ENCODE measurements at regions not wholly inside any gene's neighbourhood (a gene's known extent, or its start where the extent isn't known, plus 50 kb on each side); places are given as distances from the start of the nearest gene placed in this dataset.

- no peaks in the 10 kb centered on the region for H3K4me1 Mint-ChIP-seq (ENCODE audit: unreplicated experiment)
- no peaks in the 10 kb centered on the region for H3K27me3 Mint-ChIP-seq (ENCODE audit: unreplicated experiment)
- H3K4me3 Mint-ChIP-seq (ENCODE audit: unreplicated experiment) = no peak overlapping the region
- H3K9me3 Mint-ChIP-seq (ENCODE audit: unreplicated experiment) = peaks cover 33% of the 10 kb centered on the region
- H3K36me3 Mint-ChIP-seq (ENCODE audit: unreplicated experiment) = no peaks in the 10 kb centered on the region
- DNase-seq (ENCODE audit: extremely low spot score, unreplicated experiment) = no peak
- H3K27ac Mint-ChIP-seq (ENCODE audit: unreplicated experiment) = no peak overlapping the region
- no peak for TF ChIP-seq CTCF (IDR thresholded peaks at IDR 0.05)
Measured at GRCh38 chr4:45099471-45099870, 373.1 kb upstream of the GNPDA2 start.

GRCh38 chr4:45094684-45095083, 368.3 kb upstream of the GNPDA2 start:
- H3K4me3 Mint-ChIP-seq (ENCODE audit: unreplicated experiment) = no peak overlapping the region
- no peak overlapping the region for H3K27ac Mint-ChIP-seq (ENCODE audit: unreplicated experiment)
- H3K4me1 Mint-ChIP-seq (ENCODE audit: unreplicated experiment) = no peaks in the 10 kb centered on the region
- TF ChIP-seq CTCF (IDR thresholded peaks at IDR 0.05) = no peak
- H3K36me3 Mint-ChIP-seq (ENCODE audit: unreplicated experiment) = no peaks in the 10 kb centered on the region
- no peaks in the 10 kb centered on the region for H3K27me3 Mint-ChIP-seq (ENCODE audit: unreplicated experiment)
- peaks cover 21% of the 10 kb centered on the region for H3K9me3 Mint-ChIP-seq (ENCODE audit: unreplicated experiment)
- DNase-seq (ENCODE audit: extremely low spot score, unreplicated experiment) = no peak

GRCh38 chr4:45082101-45082500, 355.7 kb upstream of the GNPDA2 start:
- H3K4me3 Mint-ChIP-seq (ENCODE audit: unreplicated experiment) = no peak overlapping the region
- no peaks in the 10 kb centered on the region for H3K4me1 Mint-ChIP-seq (ENCODE audit: unreplicated experiment)
- no peak for TF ChIP-seq CTCF (IDR thresholded peaks at IDR 0.05)
- H3K27ac Mint-ChIP-seq (ENCODE audit: unreplicated experiment) = no peak overlapping the region
- no peaks in the 10 kb centered on the region for H3K36me3 Mint-ChIP-seq (ENCODE audit: unreplicated experiment)
- peaks cover 17% of the 10 kb centered on the region for H3K9me3 Mint-ChIP-seq (ENCODE audit: unreplicated experiment)
- H3K27me3 Mint-ChIP-seq (ENCODE audit: unreplicated experiment) = no peaks in the 10 kb centered on the region
- no peak for DNase-seq (ENCODE audit: extremely low spot score, unreplicated experiment)

- TF ChIP-seq CTCF (IDR thresholded peaks at IDR 0.05) = no peak
- H3K27ac Mint-ChIP-seq (ENCODE audit: unreplicated experiment) = no peak overlapping the region
- H3K4me3 Mint-ChIP-seq (ENCODE audit: unreplicated experiment) = no peak overlapping the region
- H3K4me1 Mint-ChIP-seq (ENCODE audit: unreplicated experiment) = no peaks in the 10 kb centered on the region
- H3K9me3 Mint-ChIP-seq (ENCODE audit: unreplicated experiment) = peaks cover 14% of the 10 kb centered on the region
- no peaks in the 10 kb centered on the region for H3K36me3 Mint-ChIP-seq (ENCODE audit: unreplicated experiment)
- no peaks in the 10 kb centered on the region for H3K27me3 Mint-ChIP-seq (ENCODE audit: unreplicated experiment)
- no peak for DNase-seq (ENCODE audit: extremely low spot score, unreplicated experiment)
Measured at GRCh38 chr4:45079616-45080015, 353.3 kb upstream of the GNPDA2 start.

GRCh38 chr4:45078201-45078600, 351.8 kb upstream of the GNPDA2 start:
- H3K9me3 Mint-ChIP-seq (ENCODE audit: unreplicated experiment) = peaks cover 6% of the 10 kb centered on the region
- H3K27ac Mint-ChIP-seq (ENCODE audit: unreplicated experiment) = no peak overlapping the region
- no peak overlapping the region for H3K4me3 Mint-ChIP-seq (ENCODE audit: unreplicated experiment)
- no peaks in the 10 kb centered on the region for H3K27me3 Mint-ChIP-seq (ENCODE audit: unreplicated experiment)
- TF ChIP-seq CTCF (IDR thresholded peaks at IDR 0.05) = no peak
- no peaks in the 10 kb centered on the region for H3K4me1 Mint-ChIP-seq (ENCODE audit: unreplicated experiment)
- DNase-seq (ENCODE audit: extremely low spot score, unreplicated experiment) = no peak
- H3K36me3 Mint-ChIP-seq (ENCODE audit: unreplicated experiment) = no peaks in the 10 kb centered on the region

Data from osteocyte (in vitro differentiated cells).